PC-9 (cell line): ENCODE measurements at regions not wholly inside any gene's neighbourhood (a gene's known extent, or its start where the extent isn't known, plus 50 kb on each side); places are given as distances from the start of the nearest gene placed in this dataset.

Source experiments
- BruUV-seq: library from RNA; stranded (reverse); fragments of 400-500 nt; replicated peaks from 2 replicates; lab custom pipeline; 2021; lab: Mats Ljungman, UMichigan
- CTCF ChIA-PET: fragments of 300-600 bp; sonication (Branson Sonifier 250); formaldehyde crosslinking; loops from one replicate; lab custom pipeline; 2022; ENCODE audit warnings: antibody characterized with exemption; lab: Charles Lee
- POLR2A ChIA-PET: fragments of 300-600 bp; sonication (Branson Sonifier 250); formaldehyde crosslinking; loops from one replicate; lab custom pipeline; 2022; ENCODE audit warnings: antibody characterized with exemption; ENCODE audit not compliant: unreplicated experiment; lab: Charles Lee
- DNase-seq, 2 experiments: peaks; one replicate each; pipeline versions ENCODE4 v3.0.0 to v3.0.0-alpha.2; 2015 to 2022; ENCODE audit warnings: mixed read lengths in 1 of 2
- H2AFZ ChIP-seq: fragments of 200-600 bp; sonication (generic); 2 replicates; pipeline ENCODE4 v1.8.1; 2017; ENCODE audit warnings: antibody characterized with exemption
- H3F3A ChIP-seq: fragments of 200-600 bp; sonication (generic); 2 replicates; pipeline ENCODE4 v1.8.1; 2017; ENCODE audit warnings: antibody characterized with exemption, mild to moderate bottlenecking, low read depth; ENCODE audit not compliant: insufficient read depth
- H3K27ac ChIP-seq: fragments of 200-600 bp; sonication (generic); 2 replicates; pipeline ENCODE4 v1.6.1; 2016; ENCODE audit warnings: mixed run types
- H3K27me3 ChIP-seq: fragments of 200-600 bp; sonication (generic); 2 replicates; pipeline ENCODE4 v1.6.1; 2016; ENCODE audit warnings: low read depth, mixed run types; ENCODE audit not compliant: insufficient read depth
- H3K36me3 ChIP-seq: fragments of 200-600 bp; sonication (generic); 2 replicates; pipeline ENCODE4 v1.6.1; 2016; ENCODE audit warnings: low read depth, mixed run types
- H3K4me1 ChIP-seq: fragments of 200-600 bp; sonication (generic); replicated peaks from 2 replicates; pipeline ENCODE4 v1.6.1; 2016; ENCODE audit warnings: mixed run types; ENCODE audit not compliant: insufficient read depth
- H3K4me2 ChIP-seq: fragments of 200-600 bp; sonication (generic); 2 replicates; pipeline ENCODE4 v1.6.1; 2017; ENCODE audit warnings: mixed run types
- H3K4me3 ChIP-seq: fragments of 200-600 bp; sonication (generic); 2 replicates; pipeline ENCODE4 v1.6.1; 2016; ENCODE audit warnings: mixed run types
- H3K79me2 ChIP-seq: fragments of 200-600 bp; sonication (generic); 2 replicates; pipeline ENCODE4 v1.6.1; 2017; ENCODE audit warnings: low read depth, mixed run types
- H3K9me2 ChIP-seq: fragments of 200-600 bp; sonication (generic); 2 replicates; pipeline ENCODE4 v1.8.1; 2017; ENCODE audit warnings: mild to moderate bottlenecking; ENCODE audit not compliant: insufficient read depth
- H3K9me3 ChIP-seq: fragments of 200-600 bp; sonication (generic); 2 replicates; pipeline ENCODE4 v1.8.1; 2016; ENCODE audit warnings: low read depth; ENCODE audit not compliant: insufficient read depth
- H4K20me1 ChIP-seq: fragments of 200-600 bp; sonication (generic); 2 replicates; pipeline ENCODE4 v1.8.1; 2017; ENCODE audit not compliant: insufficient read depth
- EZH2 ChIP-seq: fragments of 200-600 bp; sonication (generic); IDR thresholded peaks from 2 replicates; pipeline ENCODE4 v1.8.0; 2017; ENCODE audit warnings: antibody characterized with exemption, low read depth
- intact Hi-C: fragments of 100-400 bp; cut with micrococcal nuclease; formaldehyde crosslinking; loops from one replicate; pipeline ENCODE4 v1.10.0; 2022; ENCODE audit not compliant: unreplicated experiment
- TF ChIP-seq, protein P1 (sequence below): fragments of 200-600 bp; sonication (generic); conservative IDR thresholded peaks from 2 replicates; pipeline ENCODE4 v1.6.1; 2017; ENCODE audit warnings: mixed run types, antibody characterized with exemption, mild to moderate bottlenecking, moderate library complexity

DNA sequence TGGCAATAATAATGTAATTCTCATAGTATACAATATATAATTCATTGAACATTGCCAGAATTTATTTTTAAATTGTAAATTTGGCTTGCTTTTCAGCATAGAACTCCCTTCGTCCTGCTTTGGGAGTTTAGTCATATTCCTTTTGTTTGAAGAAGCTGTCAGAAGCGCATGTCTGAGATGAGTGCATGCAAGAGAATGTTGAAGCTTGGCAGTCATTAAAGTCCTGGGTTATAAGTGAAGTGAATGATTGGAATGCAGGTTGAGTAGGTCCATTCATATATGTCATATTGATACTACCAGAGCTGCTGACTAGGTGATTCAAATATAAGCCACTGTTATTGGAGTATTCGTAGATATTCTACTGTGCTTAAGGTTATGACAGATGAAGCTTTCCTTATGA is 243.6 kb upstream of the MDFIC2 start:
- Histone ChIP-seq H3K27ac (no peak overlapping the region), H3K4me2 (no peak overlapping the region), H2AFZ (no peak overlapping the region), H3K4me3 (no peak overlapping the region), H3K4me1 (no peaks in the 10 kb centered on the region), H3K36me3 (no peaks in the 10 kb centered on the region), H3K27me3 (no peaks in the 10 kb centered on the region), H3F3A (no peaks in the 10 kb centered on the region), H3K9me2 (no peaks in the 10 kb centered on the region), H3K79me2 (no peaks in the 10 kb centered on the region), H3K9me3 (no peaks in the 10 kb centered on the region), H4K20me1 (no peaks in the 10 kb centered on the region)
- POLR2A ChIA-PET = no interaction called here
- DNase-seq = no peak
- TF ChIP-seq, protein P1, sequence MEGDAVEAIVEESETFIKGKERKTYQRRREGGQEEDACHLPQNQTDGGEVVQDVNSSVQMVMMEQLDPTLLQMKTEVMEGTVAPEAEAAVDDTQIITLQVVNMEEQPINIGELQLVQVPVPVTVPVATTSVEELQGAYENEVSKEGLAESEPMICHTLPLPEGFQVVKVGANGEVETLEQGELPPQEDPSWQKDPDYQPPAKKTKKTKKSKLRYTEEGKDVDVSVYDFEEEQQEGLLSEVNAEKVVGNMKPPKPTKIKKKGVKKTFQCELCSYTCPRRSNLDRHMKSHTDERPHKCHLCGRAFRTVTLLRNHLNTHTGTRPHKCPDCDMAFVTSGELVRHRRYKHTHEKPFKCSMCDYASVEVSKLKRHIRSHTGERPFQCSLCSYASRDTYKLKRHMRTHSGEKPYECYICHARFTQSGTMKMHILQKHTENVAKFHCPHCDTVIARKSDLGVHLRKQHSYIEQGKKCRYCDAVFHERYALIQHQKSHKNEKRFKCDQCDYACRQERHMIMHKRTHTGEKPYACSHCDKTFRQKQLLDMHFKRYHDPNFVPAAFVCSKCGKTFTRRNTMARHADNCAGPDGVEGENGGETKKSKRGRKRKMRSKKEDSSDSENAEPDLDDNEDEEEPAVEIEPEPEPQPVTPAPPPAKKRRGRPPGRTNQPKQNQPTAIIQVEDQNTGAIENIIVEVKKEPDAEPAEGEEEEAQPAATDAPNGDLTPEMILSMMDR = no peak
- no peak for TF ChIP-seq EZH2
- CTCF ChIA-PET = no interaction called here
- BruUV-seq = no TSS peak
- intact Hi-C loops = no loop called here

DNA sequence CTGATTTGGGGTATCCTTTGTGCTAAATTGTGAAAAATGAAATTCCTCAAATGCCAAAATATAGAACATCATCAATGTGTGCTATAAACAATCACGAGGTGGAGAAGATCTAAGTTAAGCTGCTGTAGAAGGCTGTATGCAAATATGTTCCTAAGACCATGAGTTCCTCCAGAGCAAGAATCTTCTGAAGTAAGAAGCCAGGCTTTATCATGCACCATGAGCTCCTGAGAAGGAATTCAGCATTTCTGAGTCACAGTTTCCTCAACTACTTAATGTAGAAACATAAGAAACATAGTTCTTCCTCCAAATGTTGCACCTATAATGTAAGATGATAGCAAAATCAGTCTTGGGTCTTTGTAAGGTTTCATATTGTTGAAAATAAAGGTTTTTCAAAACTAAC is 241.7 kb upstream of the MDFIC2 start:
- no peaks in the 10 kb centered on the region for H3K27me3 ChIP-seq
- BruUV-seq = no TSS peak
- TF ChIP-seq, protein P1 = no peak
- no peak for TF ChIP-seq EZH2

DNA sequence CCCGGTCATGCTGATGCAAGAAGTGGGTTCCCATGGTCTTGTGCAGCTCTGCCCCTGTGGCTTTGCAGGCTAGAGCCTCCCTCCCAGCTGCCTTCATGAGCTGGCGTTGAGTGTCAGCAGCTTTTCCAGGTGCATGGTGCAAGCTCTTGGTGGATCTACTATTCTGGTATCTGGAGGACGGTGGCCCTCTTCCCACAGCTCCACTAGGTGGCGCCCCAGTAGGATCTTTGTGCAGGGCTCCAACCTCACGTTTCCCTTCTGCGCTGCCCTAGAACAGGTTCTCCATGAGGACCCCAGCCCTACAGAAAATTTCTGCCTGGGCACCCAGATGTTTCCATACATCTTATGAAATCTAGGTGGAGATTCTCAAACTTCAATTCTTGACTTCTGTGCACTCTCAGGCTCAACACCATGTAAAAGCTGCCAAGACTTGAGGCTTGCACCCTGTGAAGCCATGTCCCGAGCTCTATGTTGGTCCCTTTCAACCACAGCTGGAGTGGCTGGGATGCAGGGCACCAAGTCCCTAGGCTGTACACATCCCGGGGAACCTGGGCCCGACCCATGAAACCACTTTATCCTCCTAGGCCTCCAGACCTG is 238.4 kb upstream of the MDFIC2 start:
- no peak overlapping the region for H3K4me2 ChIP-seq
- intact Hi-C loops = loop anchor here (2.0 to 5.0 kb wide), 2 partner anchors 1036 to 1102 kb away; no protein-coding TSS in a partner anchor
- BruUV-seq = no TSS peak
- no peaks in the 10 kb centered on the region for H3F3A ChIP-seq
- no peaks in the 10 kb centered on the region for H3K4me1 ChIP-seq
- no peaks in the 10 kb centered on the region for H3K79me2 ChIP-seq
- peak in 1 of 2 experiments; percentile 27 for DNase-seq
- H3K9me2 ChIP-seq = no peaks in the 10 kb centered on the region
- TF ChIP-seq, protein P1 = peak; percentile 61
- TF ChIP-seq EZH2 = no peak
- no peak overlapping the region for H2AFZ ChIP-seq
- no peaks in the 10 kb centered on the region for H4K20me1 ChIP-seq
- H3K27me3 ChIP-seq = peaks cover 5% of the 10 kb centered on the region; the same call in 1 of the 2 replicates
- H3K9me3 ChIP-seq = no peaks in the 10 kb centered on the region
- H3K27ac ChIP-seq = no peak overlapping the region
- no peaks in the 10 kb centered on the region for H3K36me3 ChIP-seq
- ChIA-PET CTCF (interaction anchor here (0.6 kb wide), 2 partner anchors 679 to 1101 kb away, joined by 3 read pairs; no protein-coding TSS in a partner anchor), POLR2A (no interaction called here)
- no peak overlapping the region for H3K4me3 ChIP-seq

More for the DNA sequence above, 241.7 kb upstream of the MDFIC2 start:
- no peaks in the 10 kb centered on the region for H3K9me3 ChIP-seq
- H3K79me2 ChIP-seq = no peaks in the 10 kb centered on the region
- ChIA-PET POLR2A (no interaction called here), CTCF (no interaction called here)
- no peak overlapping the region for H3K4me2 ChIP-seq
- no peaks in the 10 kb centered on the region for H3K36me3 ChIP-seq
- intact Hi-C loops = loop anchor here (5.0 kb wide), 1 partner anchor 1033 kb away; no protein-coding TSS in a partner anchor
- no peaks in the 10 kb centered on the region for H4K20me1 ChIP-seq
- DNase-seq = no peak
- no peak overlapping the region for H2AFZ ChIP-seq
- no peaks in the 10 kb centered on the region for H3K9me2 ChIP-seq
- H3K4me3 ChIP-seq = no peak overlapping the region
- H3K27ac ChIP-seq = no peak overlapping the region
- no peaks in the 10 kb centered on the region for H3F3A ChIP-seq
- H3K4me1 ChIP-seq = no peaks in the 10 kb centered on the region
